ENCODE measurements at regions not wholly inside any gene's neighbourhood (a gene's known extent, or its start where the extent isn't known, plus 50 kb on each side); places are given as distances from the start of the nearest gene placed in this dataset.

DNA sequence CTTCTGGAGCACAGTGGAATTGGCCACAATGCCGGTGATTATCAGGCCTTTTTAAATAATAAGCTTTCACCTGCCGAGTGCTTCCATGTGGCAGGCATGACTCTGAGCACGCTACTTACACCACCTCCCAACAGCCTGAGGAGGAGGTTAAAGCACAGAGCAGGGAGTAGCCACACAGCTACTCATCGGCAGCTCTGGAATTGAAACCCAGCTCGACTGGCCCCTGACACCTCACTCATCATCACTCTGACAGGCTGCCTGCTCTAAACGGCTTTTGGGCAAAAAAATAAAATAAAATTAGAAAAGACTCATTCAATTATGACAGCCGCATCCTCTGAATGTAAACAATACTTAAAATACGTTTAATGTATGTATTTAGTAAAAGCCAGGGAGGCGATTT, 326.4 kb upstream of the NOCT start:
- TF ChIP-seq, protein P1, sequence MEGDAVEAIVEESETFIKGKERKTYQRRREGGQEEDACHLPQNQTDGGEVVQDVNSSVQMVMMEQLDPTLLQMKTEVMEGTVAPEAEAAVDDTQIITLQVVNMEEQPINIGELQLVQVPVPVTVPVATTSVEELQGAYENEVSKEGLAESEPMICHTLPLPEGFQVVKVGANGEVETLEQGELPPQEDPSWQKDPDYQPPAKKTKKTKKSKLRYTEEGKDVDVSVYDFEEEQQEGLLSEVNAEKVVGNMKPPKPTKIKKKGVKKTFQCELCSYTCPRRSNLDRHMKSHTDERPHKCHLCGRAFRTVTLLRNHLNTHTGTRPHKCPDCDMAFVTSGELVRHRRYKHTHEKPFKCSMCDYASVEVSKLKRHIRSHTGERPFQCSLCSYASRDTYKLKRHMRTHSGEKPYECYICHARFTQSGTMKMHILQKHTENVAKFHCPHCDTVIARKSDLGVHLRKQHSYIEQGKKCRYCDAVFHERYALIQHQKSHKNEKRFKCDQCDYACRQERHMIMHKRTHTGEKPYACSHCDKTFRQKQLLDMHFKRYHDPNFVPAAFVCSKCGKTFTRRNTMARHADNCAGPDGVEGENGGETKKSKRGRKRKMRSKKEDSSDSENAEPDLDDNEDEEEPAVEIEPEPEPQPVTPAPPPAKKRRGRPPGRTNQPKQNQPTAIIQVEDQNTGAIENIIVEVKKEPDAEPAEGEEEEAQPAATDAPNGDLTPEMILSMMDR (IDR thresholded peaks at IDR 0.05; ENCODE audit: low read length): no peak
- TF ChIP-seq EZH2 (optimal IDR thresholded peaks at IDR 0.05; ENCODE audit: low read depth, low read length): no peak
